Heart right ventricle (tissue), 16 donors: ENCODE measurements at regions not wholly inside any gene's neighbourhood (a gene's known extent, or its start where the extent isn't known, plus 50 kb on each side); places are given as distances from the start of the nearest gene placed in this dataset.

Experiments used
- ATAC-seq, 8 donors: fragments of 200-7000 bp; cut with Tn5 transposase; one replicate each; pipeline ENCODE4 v1.9.1; 2020; ENCODE audit warnings: mild to moderate bottlenecking in 8 of 8, moderate library complexity in 8 of 8, moderate number of reproducible peaks in 1 of 8
- DNase-seq, 2 donors: peaks; one replicate each; pipeline ENCODE4 v3.0.0-alpha.2; 2020
- H3K27ac ChIP-seq, 10 donors: fragments of 200-600 bp; sonication (generic) in 2 of 10; one replicate each; pipeline versions ENCODE4 v1.5.0 to v1.8.0; 2020 to 2022; ENCODE audit warnings: mild to moderate bottlenecking in 3 of 10
- H3K27me3 ChIP-seq, 7 donors: fragments of 200-600 bp; one replicate each; pipeline ENCODE4 v1.8.0; 2021 to 2022; ENCODE audit warnings: mild to moderate bottlenecking in 2 of 7
- H3K36me3 ChIP-seq, 9 donors: fragments of 200-600 bp; sonication (generic) in 1 of 9; one replicate each; pipeline versions ENCODE4 v1.5.0 to v1.8.0; 2020 to 2022; ENCODE audit warnings: mild to moderate bottlenecking in 2 of 9
- H3K4me1 ChIP-seq, 9 donors: fragments of 200-600 bp; sonication (generic) in 1 of 9; one replicate each; pipeline versions ENCODE4 v1.5.0 to v1.8.0; 2020 to 2022; ENCODE audit warnings: mild to moderate bottlenecking in 4 of 9
- H3K4me3 ChIP-seq, 10 donors: fragments of 200-600 bp; sonication (generic) in 2 of 10; one replicate each; pipeline versions ENCODE4 v1.5.0 to v1.8.0; 2020 to 2022; ENCODE audit warnings: mild to moderate bottlenecking in 7 of 10, moderate library complexity in 2 of 10
- H3K9me3 ChIP-seq, 11 donors: fragments of 200-600 bp in 10 of 11; sonication (generic) in 2 of 11; one replicate each; pipeline versions ENCODE4 v1.5.0 to v1.8.0; 2013 to 2022; ENCODE audit warnings: mild to moderate bottlenecking in 2 of 11, control low read depth in 1 of 11, moderate library complexity in 1 of 11
- WGBS, 2 donors: extraction: QIAGEN DNeasy Blood & Tissue Kit; methylation state at CpG; one replicate each; pipeline ENCODE4 v1.1.7; 2013; ENCODE audit warnings: inconsistent platforms in 1 of 2; 5-methylcytosine and 5-hydroxymethylcytosine counted together
- intact Hi-C, 10 donors: fragments of 100-400 bp; cut with DNase I; formaldehyde crosslinking; loops; one replicate each; pipeline versions ENCODE4 v1.11.1 to v1.14.2; 2022
- TF ChIP-seq, protein P1 (sequence below), 9 donors: fragments of 200-600 bp; sonication (generic) in 2 of 9; IDR thresholded peaks; one replicate each; pipeline versions ENCODE4 v1.5.0 to v1.8.0; 2021 to 2022; ENCODE audit warnings: antibody characterized with exemption in 9 of 9, mild to moderate bottlenecking in 5 of 9, moderate library complexity in 1 of 9
- donor health status: Arrhythmogenic right ventricular cardiomyopathy.
- donor health status: ischemic (EF 13 %, LVEDD 7.1; RV severe dilation, severe dysfunction).
- donor health status: healthy with polysubstance abuse.
- donor health status: DM: no; HTN: yes; CAD: no.
- donor health status: DM: no; HTN: no; CAD: no.
- donor health status: ischemic (EF 25% LVEDD 6.9; RV normal size, moderate dysfunction).
- donor health status: ischemic (EF 25% LVEDD 5.7; RV mildly dilated, moderate dysfunction).
- donor health status: healthy.
- donor health status: DM: yes; HTN: yes; CAD: no.
- donor health status: Ischemic cardiomyopathy.
- donor health status: ischemic (EF 35%, LVEDD 5.7; RV mildly dilated, moderate dysfunction).
- donor health status: nonischemic (EF 11% LVEDD 7.7; RV severe dilation, severe dysfunction).
- donor health status: DM: yes; HTN: yes; CAD: no.
- donor health status: PGD.
- donor health status: ischemic (EF 29% LVEDD 5.4; RV normal size, mild dysfunction).
- donor health status: nonischemic (EF 23%, LVEDD 6.1; RV moderate dilation, normal function).

DNA sequence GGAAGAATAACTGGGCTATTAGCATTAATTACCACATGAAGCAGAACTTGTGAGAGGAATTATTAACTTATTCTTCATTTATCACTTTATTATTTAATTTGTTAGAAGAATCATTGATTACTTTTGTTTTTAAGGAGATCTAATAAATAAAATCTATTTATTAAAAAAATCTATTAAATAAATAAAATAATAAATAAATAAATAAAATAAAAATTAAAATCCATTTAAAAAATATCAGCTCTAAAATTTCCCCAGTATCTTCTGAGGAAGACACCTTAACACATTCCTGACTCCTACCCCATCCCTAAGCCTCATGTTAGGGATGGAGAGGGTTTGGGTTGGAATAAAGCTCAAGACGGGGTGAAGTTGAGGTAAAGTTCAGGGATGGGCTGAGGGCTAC lies 231.4 kb downstream of the CLIC5 start:
- WGBS, 2 donors: 49 to 97% methylated on average over 1 of the region's 1 CpG

DNA sequence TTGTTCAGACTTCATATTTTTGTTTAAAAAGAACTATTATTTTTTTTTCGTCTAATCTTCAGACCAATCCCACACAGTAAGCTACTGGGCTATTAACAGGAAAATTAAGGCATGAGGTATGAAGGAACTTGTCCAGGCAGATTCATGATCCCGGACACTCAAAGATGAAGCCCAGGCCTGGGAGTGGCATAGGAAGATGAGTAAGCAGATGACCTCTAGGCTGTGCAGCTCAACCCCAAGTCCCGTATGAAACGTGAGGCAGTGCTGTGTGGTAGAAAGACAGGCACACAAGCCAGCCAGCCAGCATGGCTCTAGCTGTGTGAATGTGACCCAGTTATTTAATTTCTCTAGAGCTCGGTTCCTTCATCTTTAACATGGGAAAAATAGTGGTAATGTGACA lies 231.9 kb downstream of the CLIC5 start:
- Histone ChIP-seq H3K4me3 (no peak overlapping the region), H3K36me3 (no peaks in the 10 kb centered on the region), H3K4me1 (no peaks in the 10 kb centered on the region), H3K9me3 (no peaks in the 10 kb centered on the region), H3K27me3 (peaks cover 0 to 3% (median 0%) of the 10 kb centered on the region in 7 donors), H3K27ac (no peak overlapping the region)
- ATAC-seq: no peak
- intact Hi-C loops: no loop called here
- TF ChIP-seq, protein P1, sequence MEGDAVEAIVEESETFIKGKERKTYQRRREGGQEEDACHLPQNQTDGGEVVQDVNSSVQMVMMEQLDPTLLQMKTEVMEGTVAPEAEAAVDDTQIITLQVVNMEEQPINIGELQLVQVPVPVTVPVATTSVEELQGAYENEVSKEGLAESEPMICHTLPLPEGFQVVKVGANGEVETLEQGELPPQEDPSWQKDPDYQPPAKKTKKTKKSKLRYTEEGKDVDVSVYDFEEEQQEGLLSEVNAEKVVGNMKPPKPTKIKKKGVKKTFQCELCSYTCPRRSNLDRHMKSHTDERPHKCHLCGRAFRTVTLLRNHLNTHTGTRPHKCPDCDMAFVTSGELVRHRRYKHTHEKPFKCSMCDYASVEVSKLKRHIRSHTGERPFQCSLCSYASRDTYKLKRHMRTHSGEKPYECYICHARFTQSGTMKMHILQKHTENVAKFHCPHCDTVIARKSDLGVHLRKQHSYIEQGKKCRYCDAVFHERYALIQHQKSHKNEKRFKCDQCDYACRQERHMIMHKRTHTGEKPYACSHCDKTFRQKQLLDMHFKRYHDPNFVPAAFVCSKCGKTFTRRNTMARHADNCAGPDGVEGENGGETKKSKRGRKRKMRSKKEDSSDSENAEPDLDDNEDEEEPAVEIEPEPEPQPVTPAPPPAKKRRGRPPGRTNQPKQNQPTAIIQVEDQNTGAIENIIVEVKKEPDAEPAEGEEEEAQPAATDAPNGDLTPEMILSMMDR (IDR thresholded peaks at IDR 0.05): no peak
- no peak for DNase-seq
- WGBS, 2 donors: 88 to 90% methylated on average over 5 of the region's 5 CpGs

More for the DNA sequence above, 231.4 kb downstream of the CLIC5 start:
- Histone ChIP-seq H3K27ac (no peak overlapping the region), H3K9me3 (no peaks in the 10 kb centered on the region), H3K36me3 (no peaks in the 10 kb centered on the region), H3K4me1 (no peaks in the 10 kb centered on the region), H3K4me3 (no peak overlapping the region), H3K27me3 (peaks cover 0 to 3% (median 0%) of the 10 kb centered on the region in 7 donors)
- DNase-seq: no peak
- no peak for ATAC-seq
- intact Hi-C loops: no loop called here
- TF ChIP-seq, protein P1 (IDR thresholded peaks at IDR 0.05): no peak

DNA sequence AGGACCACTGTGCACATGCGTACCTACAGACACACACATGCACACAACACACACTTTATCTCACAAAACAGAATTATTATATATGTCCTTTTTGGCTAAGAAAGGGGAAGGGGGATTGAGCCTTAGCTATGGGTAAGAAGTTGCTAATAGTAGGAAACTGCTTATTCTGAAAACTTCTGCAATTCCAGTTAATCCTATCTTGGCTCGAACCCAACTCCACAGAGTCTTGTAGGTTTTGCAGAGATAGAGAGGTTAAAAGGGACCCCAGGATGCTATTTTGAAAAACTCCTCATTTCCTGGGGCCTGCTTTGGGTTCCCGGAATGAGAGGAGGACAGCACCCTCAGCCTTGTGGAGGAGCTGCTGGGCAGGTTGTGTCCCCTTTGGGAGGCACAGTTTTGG lies 233.8 kb downstream of the CLIC5 start:
- ATAC-seq (no peak), DNase-seq (no peak)
- H3K4me1 ChIP-seq: no peaks in the 10 kb centered on the region
- no peaks in the 10 kb centered on the region for H3K9me3 ChIP-seq
- WGBS, 2 donors: 80 to 89% methylated on average over 3 of the region's 3 CpGs
- H3K27ac ChIP-seq: no peak overlapping the region
- intact Hi-C loops: no loop called here
- H3K4me3 ChIP-seq: no peak overlapping the region
- TF ChIP-seq, protein P1 (IDR thresholded peaks at IDR 0.05): no peak
- H3K36me3 ChIP-seq: no peaks in the 10 kb centered on the region
- peaks cover 0 to 3% (median 0%) of the 10 kb centered on the region in 7 donors for H3K27me3 ChIP-seq

DNA sequence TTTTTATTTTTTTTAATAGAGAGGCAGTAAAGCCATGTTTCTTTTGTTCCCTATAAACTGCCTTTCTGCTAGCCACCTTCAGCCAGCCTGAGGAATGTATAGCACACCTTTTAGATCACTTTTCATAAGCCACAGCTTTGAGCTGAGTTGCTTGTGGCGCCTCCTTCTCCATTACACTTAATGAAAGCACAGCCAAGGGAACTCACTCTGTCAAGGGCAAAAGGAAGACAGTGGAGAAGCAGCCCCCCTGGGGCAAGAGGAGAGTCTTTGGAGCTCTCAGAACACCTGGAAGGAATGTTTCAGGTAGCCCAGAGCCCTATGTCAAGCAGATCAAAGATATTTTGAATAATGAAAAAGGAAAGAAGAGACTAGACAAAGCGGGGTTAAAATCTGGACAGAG lies 235.1 kb downstream of the CLIC5 start:
- Histone ChIP-seq H3K4me3 (no peak overlapping the region), H3K9me3 (no peaks in the 10 kb centered on the region), H3K36me3 (no peaks in the 10 kb centered on the region), H3K27ac (no peak overlapping the region), H3K4me1 (no peaks in the 10 kb centered on the region), H3K27me3 (peaks cover 0 to 3% (median 0%) of the 10 kb centered on the region in 7 donors)
- WGBS, 2 donors: 98 to 99% methylated on average over 2 of the region's 2 CpGs
- ATAC-seq (no peak), DNase-seq (no peak)
- intact Hi-C loops: no loop called here
- TF ChIP-seq, protein P1 (IDR thresholded peaks at IDR 0.05): no peak
